HCT116 (cell line): ENCODE measurements at regions not wholly inside any gene's neighbourhood (a gene's known extent, or its start where the extent isn't known, plus 50 kb on each side); places are given as distances from the start of the nearest gene placed in this dataset.

ENCODE experiments used
- ATAC-seq: fragments of 200-7000 bp; cut with Tn5 transposase; 2 replicates; pipeline ENCODE4 v1.9.1; 2020; ENCODE audit warnings: mild to moderate bottlenecking, moderate library complexity
- BruUV-seq: library from RNA; stranded (reverse); fragments of 400-500 nt; replicated peaks from 2 replicates; lab custom pipeline; 2021; lab: Mats Ljungman, UMichigan
- CTCF ChIA-PET: fragments of 300-600 bp; sonication (Branson Sonifier 250); formaldehyde crosslinking; loops from one replicate; lab custom pipeline; 2021; ENCODE audit warnings: antibody characterized with exemption; lab: Charles Lee
- POLR2A ChIA-PET: fragments of 300-600, 350-600 bp; sonication (Branson Sonifier 250); formaldehyde crosslinking; loops from one replicate; lab custom pipeline; 2021; ENCODE audit warnings: antibody characterized with exemption; lab: Charles Lee
- RAD21 ChIA-PET, 2 experiments: fragments of 300-600 bp; sonication (Branson Sonifier 250); formaldehyde crosslinking; loops; one replicate each; lab custom pipeline; 2023; ENCODE audit warnings: low total read pairs in 2 of 2; ENCODE audit not compliant: uncharacterized antibody in 2 of 2, unreplicated experiment in 2 of 2, low non-redundant PET in 1 of 2; lab: Charles Lee
- DNase-seq: peaks from one replicate; pipeline ENCODE4 v3.0.0-alpha.2; 2010; ENCODE audit warnings: low read depth, low spot score
- H2AFZ ChIP-seq: fragments of 200-600 bp; shearing (Covaris generic), sonication (generic); 2 replicates; pipeline ENCODE4 v1.6.1; 2017; ENCODE audit warnings: low read depth, mixed run types, mixed read lengths, antibody characterized with exemption, low read length; ENCODE audit not compliant: poor library complexity, severe bottlenecking
- H3K27ac ChIP-seq: 2 replicates; pipeline ENCODE4 v1.5.1; 2012; ENCODE audit warnings: low read depth, low read length
- H3K27me3 ChIP-seq: fragments of 200-600 bp; sonication (generic); 2 replicates; pipeline ENCODE4 v1.6.1; 2016; ENCODE audit warnings: mixed run types, low read length, mixed read lengths; ENCODE audit not compliant: insufficient read depth
- H3K36me3 ChIP-seq, 2 experiments: fragments of 200-500 bp in 1 of 2; fragments of 200-600 bp in 1 of 2; sonication (Bioruptor generic) in 1 of 2; sonication (generic) in 1 of 2; 2 replicates each; pipeline versions ENCODE4 v1.5.1 to v1.6.1; 2014 to 2016; ENCODE audit warnings: low read length in 2 of 2, inconsistent platforms in 1 of 2, mixed read lengths in 1 of 2, mixed run types in 1 of 2; ENCODE audit not compliant: insufficient read depth in 2 of 2, control insufficient read depth in 1 of 2
- H3K4me1 ChIP-seq, 2 experiments: fragments of 200-600 bp in 1 of 2; sonication (generic) in 1 of 2; 2 replicates each; pipeline versions ENCODE4 v1.5.1 to v1.6.1; 2012 to 2017; ENCODE audit warnings: low read length in 2 of 2, inconsistent platforms in 1 of 2, mild to moderate bottlenecking in 1 of 2, mixed read lengths in 1 of 2, mixed run types in 1 of 2, moderate library complexity in 1 of 2; ENCODE audit not compliant: insufficient read depth in 2 of 2, control insufficient read depth in 1 of 2
- H3K4me2 ChIP-seq: fragments of 200-600 bp; sonication (generic); 2 replicates; pipeline ENCODE4 v1.6.1; 2017; ENCODE audit warnings: mixed run types, low read length, mixed read lengths
- H3K4me3 ChIP-seq, 2 experiments: fragments of 200-600 bp in 1 of 2; sonication (generic) in 1 of 2; replicated peaks in 1 of 2; 2 replicates each; pipeline ENCODE4 v1.5.1; 2011 to 2016; ENCODE audit warnings: low read length in 2 of 2, control low read depth in 1 of 2, low read depth in 1 of 2, mild to moderate bottlenecking in 1 of 2, mixed read lengths in 1 of 2, mixed run types in 1 of 2
- H3K79me2 ChIP-seq: fragments of 200-600 bp; sonication (generic); 2 replicates; pipeline ENCODE4 v1.6.1; 2017; ENCODE audit warnings: mild to moderate bottlenecking, mixed run types, low read length, moderate library complexity, mixed read lengths; ENCODE audit not compliant: insufficient read depth
- H3K9ac ChIP-seq: fragments of 200-600 bp; sonication (generic); 2 replicates; pipeline ENCODE4 v1.6.1; 2016; ENCODE audit warnings: low read length, mixed read lengths
- H3K9me2 ChIP-seq: fragments of 200-600 bp; sonication (generic), shearing (Covaris generic); 2 replicates; pipeline ENCODE4 v1.6.1; 2017; ENCODE audit warnings: mixed run types, mild to moderate bottlenecking, moderate library complexity; ENCODE audit not compliant: insufficient read depth
- H3K9me3 ChIP-seq, 2 experiments: fragments of 200-500 bp in 1 of 2; fragments of 200-600 bp in 1 of 2; sonication (Bioruptor generic) in 1 of 2; sonication (generic) in 1 of 2; 2 replicates each; pipeline ENCODE4 v1.6.1; 2014 to 2017; ENCODE audit warnings: low read length in 2 of 2, mixed read lengths in 2 of 2, inconsistent platforms in 1 of 2, low read depth in 1 of 2, mild to moderate bottlenecking in 1 of 2, mixed run types in 1 of 2, moderate library complexity in 1 of 2; ENCODE audit not compliant: control insufficient read depth in 1 of 2, insufficient read depth in 1 of 2
- H4K20me1 ChIP-seq: fragments of 200-600 bp; sonication (generic), shearing (Covaris generic); 2 replicates; pipeline ENCODE4 v1.6.1; 2017; ENCODE audit warnings: mixed run types, mild to moderate bottlenecking, moderate library complexity; ENCODE audit not compliant: insufficient read depth
- EGR1 ChIP-seq: IDR thresholded peaks from 2 replicates; pipeline ENCODE4 v1.6.1; 2012; ENCODE audit warnings: low read depth
- EZH2phosphoT487 ChIP-seq: fragments of 200-600 bp; IDR thresholded peaks from 2 replicates; pipeline ENCODE4 v1.6.1; 2018; ENCODE audit warnings: antibody characterized with exemption, borderline replicate concordance
- RAD21 ChIP-seq: IDR thresholded peaks from 2 replicates; pipeline ENCODE4 v1.6.1; 2012; ENCODE audit warnings: low read depth, mild to moderate bottlenecking
- intact Hi-C: fragments of 100-400 bp; cut with micrococcal nuclease; formaldehyde crosslinking; loops from 2 replicates; pipeline ENCODE4 v1.10.0; 2022
- TF ChIP-seq, protein P1 (sequence below): IDR thresholded peaks from 2 replicates; pipeline ENCODE4 v1.6.1; 2012; ENCODE audit warnings: low read depth

DNA sequence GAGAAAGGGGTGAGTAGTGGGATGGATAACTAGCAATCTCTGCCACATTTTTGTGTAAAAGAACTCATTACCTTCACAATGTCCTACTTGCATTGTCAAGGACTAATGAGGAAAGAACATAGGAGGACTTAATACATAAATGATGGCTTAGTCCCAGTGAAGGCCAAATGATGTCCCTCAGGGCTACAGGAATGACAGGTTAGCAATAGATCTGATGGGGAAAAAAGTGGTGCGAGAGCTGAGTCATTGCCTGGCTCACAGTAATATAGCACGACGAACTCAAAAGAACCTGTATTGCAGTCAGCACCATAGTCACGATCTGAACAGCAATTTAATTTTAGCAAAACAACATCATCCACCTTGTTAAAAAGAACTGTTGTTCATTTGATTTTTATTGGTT lies 70.9 kb upstream of the ARHGAP36 start:
- DNase-seq, result no peak
- ChIA-PET RAD21 (no interaction called here), CTCF (no interaction called here), POLR2A (no interaction called here)
- H3K27ac ChIP-seq, result no peak overlapping the region
- ATAC-seq, result no peak
- H3K9me2 ChIP-seq, result no peaks in the 10 kb centered on the region
- no peak overlapping the region for H2AFZ ChIP-seq
- no TSS peak for BruUV-seq
- no peaks in the 10 kb centered on the region for H4K20me1 ChIP-seq
- H3K4me2 ChIP-seq, result no peak overlapping the region
- H3K27me3 ChIP-seq, result no peaks in the 10 kb centered on the region
- H3K9ac ChIP-seq, result no peak overlapping the region
- intact Hi-C loops, result no loop called here
- no peaks in the 10 kb centered on the region for H3K79me2 ChIP-seq
- no peaks in the 10 kb centered on the region for H3K9me3 ChIP-seq
- TF ChIP-seq EGR1, result no peak
- TF ChIP-seq RAD21, result no peak
- no peak for TF ChIP-seq EZH2phosphoT487
- H3K4me3 ChIP-seq, result no peak overlapping the region
- no peaks in the 10 kb centered on the region for H3K4me1 ChIP-seq
- H3K36me3 ChIP-seq, result no peaks in the 10 kb centered on the region

- Histone ChIP-seq H2AFZ (no peak overlapping the region), H3K9me2 (no peaks in the 10 kb centered on the region), H3K9ac (no peak overlapping the region), H3K9me3 (no peaks in the 10 kb centered on the region), H3K27ac (no peak overlapping the region), H3K27me3 (no peaks in the 10 kb centered on the region), H3K36me3 (no peaks in the 10 kb centered on the region), H3K4me1 (no peaks in the 10 kb centered on the region), H3K4me2 (no peak overlapping the region), H3K79me2 (no peaks in the 10 kb centered on the region), H3K4me3 (no peak overlapping the region), H4K20me1 (no peaks in the 10 kb centered on the region)
- TF ChIP-seq, protein P1, sequence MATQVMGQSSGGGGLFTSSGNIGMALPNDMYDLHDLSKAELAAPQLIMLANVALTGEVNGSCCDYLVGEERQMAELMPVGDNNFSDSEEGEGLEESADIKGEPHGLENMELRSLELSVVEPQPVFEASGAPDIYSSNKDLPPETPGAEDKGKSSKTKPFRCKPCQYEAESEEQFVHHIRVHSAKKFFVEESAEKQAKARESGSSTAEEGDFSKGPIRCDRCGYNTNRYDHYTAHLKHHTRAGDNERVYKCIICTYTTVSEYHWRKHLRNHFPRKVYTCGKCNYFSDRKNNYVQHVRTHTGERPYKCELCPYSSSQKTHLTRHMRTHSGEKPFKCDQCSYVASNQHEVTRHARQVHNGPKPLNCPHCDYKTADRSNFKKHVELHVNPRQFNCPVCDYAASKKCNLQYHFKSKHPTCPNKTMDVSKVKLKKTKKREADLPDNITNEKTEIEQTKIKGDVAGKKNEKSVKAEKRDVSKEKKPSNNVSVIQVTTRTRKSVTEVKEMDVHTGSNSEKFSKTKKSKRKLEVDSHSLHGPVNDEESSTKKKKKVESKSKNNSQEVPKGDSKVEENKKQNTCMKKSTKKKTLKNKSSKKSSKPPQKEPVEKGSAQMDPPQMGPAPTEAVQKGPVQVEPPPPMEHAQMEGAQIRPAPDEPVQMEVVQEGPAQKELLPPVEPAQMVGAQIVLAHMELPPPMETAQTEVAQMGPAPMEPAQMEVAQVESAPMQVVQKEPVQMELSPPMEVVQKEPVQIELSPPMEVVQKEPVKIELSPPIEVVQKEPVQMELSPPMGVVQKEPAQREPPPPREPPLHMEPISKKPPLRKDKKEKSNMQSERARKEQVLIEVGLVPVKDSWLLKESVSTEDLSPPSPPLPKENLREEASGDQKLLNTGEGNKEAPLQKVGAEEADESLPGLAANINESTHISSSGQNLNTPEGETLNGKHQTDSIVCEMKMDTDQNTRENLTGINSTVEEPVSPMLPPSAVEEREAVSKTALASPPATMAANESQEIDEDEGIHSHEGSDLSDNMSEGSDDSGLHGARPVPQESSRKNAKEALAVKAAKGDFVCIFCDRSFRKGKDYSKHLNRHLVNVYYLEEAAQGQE, result no peak
- BruUV-seq, result no TSS peak
- ATAC-seq (no peak), DNase-seq (no peak)
- intact Hi-C loops, result no loop called here
- CTCF ChIA-PET, result no interaction called here
- RAD21 ChIA-PET, result no interaction called here
- POLR2A ChIA-PET, result no interaction called here
These were observed 67.4 kb upstream of the ARHGAP36 start for GRCh38 chrX:130990723-130991122.
